GM21447 (cell line): ENCODE measurements at regions not wholly inside any gene's neighbourhood (a gene's known extent, or its start where the extent isn't known, plus 50 kb on each side); places are given as distances from the start of the nearest gene placed in this dataset.

Experiments
- ATAC-seq: cut with Tn5 transposase; IDR thresholded peaks from one replicate; pipeline ENCODE4 v1.9.1; 2021; ENCODE audit not compliant: unreplicated experiment

- ATAC-seq: no peak
Measured at GRCh38 chr3:127356381-127356780, 68.5 kb upstream of the PRR20G start.

- no peak for ATAC-seq
Measured at GRCh38 chr3:127354761-127355160, 66.9 kb upstream of the PRR20G start.

- ATAC-seq: no peak
Measured at GRCh38 chr3:127352612-127353011, 64.8 kb upstream of the PRR20G start.

GRCh38 chr3:127351775-127352350 lies 64.0 kb upstream of the PRR20G start:
- no peak for ATAC-seq

- no peak for ATAC-seq
Measured at GRCh38 chr3:127351321-127351720, 63.5 kb upstream of the PRR20G start.

GRCh38 chr3:127350172-127351050 lies 62.6 kb upstream of the PRR20G start:
- no peak for ATAC-seq

- ATAC-seq: no peak
Measured at GRCh38 chr3:127349501-127350171, 61.8 kb upstream of the PRR20G start.

- ATAC-seq: no peak
Measured at GRCh38 chr3:127342735-127343134, 54.9 kb upstream of the PRR20G start.

- no peak for ATAC-seq
Measured at GRCh38 chr3:127339928-127340861, 52.3 kb upstream of the PRR20G start.

GRCh38 chr3:127339016-127339415 lies 51.2 kb upstream of the PRR20G start:
- ATAC-seq: no peak

- no peak for ATAC-seq
Measured at GRCh38 chr3:127337911-127338531, 50.2 kb upstream of the PRR20G start.
